ENCODE measurements at regions not wholly inside any gene's neighbourhood (a gene's known extent, or its start where the extent isn't known, plus 50 kb on each side); places are given as distances from the start of the nearest gene placed in this dataset.

GRCh38 chrX:25534091-25534490 lies 518.3 kb upstream of the ARX start:
- no peak for TF ChIP-seq CTCF (IDR thresholded peaks at IDR 0.05)

GRCh38 chrX:25536307-25536970 lies 520.7 kb upstream of the ARX start:
- TF ChIP-seq CTCF (IDR thresholded peaks at IDR 0.05): no peak

- no peak for TF ChIP-seq CTCF (IDR thresholded peaks at IDR 0.05)
Observed at GRCh38 chrX:25537699-25538098, 521.9 kb upstream of the ARX start.

- no peak for TF ChIP-seq CTCF (IDR thresholded peaks at IDR 0.05)
Observed at GRCh38 chrX:25544641-25545040, 528.9 kb upstream of the ARX start.

- TF ChIP-seq CTCF (IDR thresholded peaks at IDR 0.05): no peak
Observed at GRCh38 chrX:25548811-25549210, 533.0 kb upstream of the ARX start.

- TF ChIP-seq CTCF (IDR thresholded peaks at IDR 0.05): no peak
Observed at GRCh38 chrX:25555521-25555920, 539.8 kb upstream of the ARX start.

GRCh38 chrX:25558137-25558536 lies 542.4 kb upstream of the ARX start:
- no peak for TF ChIP-seq CTCF (IDR thresholded peaks at IDR 0.05)

- TF ChIP-seq CTCF (IDR thresholded peaks at IDR 0.05): no peak
Observed at GRCh38 chrX:25561190-25561589, 545.4 kb upstream of the ARX start.

Measured in LNCAP (cell line).